IMR-90 (cell line): ENCODE measurements at regions not wholly inside any gene's neighbourhood (a gene's known extent, or its start where the extent isn't known, plus 50 kb on each side); places are given as distances from the start of the nearest gene placed in this dataset.

Source experiments
- ATAC-seq: fragments of 200-7000 bp; cut with Tn5 transposase; 2 replicates; pipeline ENCODE4 v1.9.1; 2020; ENCODE audit warnings: low read depth, mild to moderate bottlenecking, moderate library complexity
- BruUV-seq: library from RNA; stranded (reverse); fragments of 400-500 nt; replicated peaks from 2 replicates; lab custom pipeline; 2021; lab: Mats Ljungman, UMichigan
- CTCF ChIA-PET: fragments of 300-600 bp; formaldehyde crosslinking; extraction: SDS; loops from one replicate; lab custom pipeline; 2021; ENCODE audit warnings: antibody characterized with exemption; lab: Yijun Ruan, JAX
- POLR2A ChIA-PET: fragments of 300-600 bp; sonication (Branson Sonifier 250); formaldehyde crosslinking; loops from one replicate; lab custom pipeline; 2022; ENCODE audit warnings: antibody characterized with exemption; ENCODE audit not compliant: unreplicated experiment; lab: Charles Lee
- DNase-seq: peaks from one replicate; pipeline ENCODE4 v3.0.0; 2013
- H2AFZ ChIP-seq: replicated peaks from 2 replicates; pipeline ENCODE3; 2013; ENCODE audit warnings: low read length, mild to moderate bottlenecking; ENCODE audit not compliant: poor library complexity
- H2AK5ac ChIP-seq: 2 replicates; pipeline ENCODE4 v1.6.1; 2013; ENCODE audit warnings: low read depth, low read length, inconsistent platforms
- H2AK9ac ChIP-seq: replicated peaks from 2 replicates; pipeline ENCODE3; 2013; ENCODE audit warnings: mild to moderate bottlenecking, low read depth, low read length, moderate library complexity; ENCODE audit not compliant: poor library complexity
- H2BK120ac ChIP-seq: 2 replicates; pipeline ENCODE4 v1.6.1; 2013; ENCODE audit warnings: low read depth, low read length, inconsistent platforms
- H2BK15ac ChIP-seq: 3 replicates; pipeline ENCODE4 v1.6.1; 2013; ENCODE audit warnings: low read depth, low read length, inconsistent platforms
- H2BK20ac ChIP-seq: 2 replicates; pipeline ENCODE4 v1.6.1; 2013; ENCODE audit warnings: low read depth, mild to moderate bottlenecking, inconsistent platforms, low read length, moderate library complexity
- H2BK5ac ChIP-seq: 2 replicates; pipeline ENCODE4 v1.6.1; 2013; ENCODE audit warnings: mild to moderate bottlenecking, low read depth, low read length, inconsistent platforms; ENCODE audit not compliant: poor library complexity, severe bottlenecking
- H3K14ac ChIP-seq: replicated peaks from 2 replicates; pipeline ENCODE4 v1.6.1; 2013; ENCODE audit warnings: low read depth, low read length, inconsistent platforms
- H3K18ac ChIP-seq: 2 replicates; pipeline ENCODE4 v1.6.1; 2013; ENCODE audit warnings: low read depth, low read length, control low read depth
- H3K23ac ChIP-seq: 2 replicates; pipeline ENCODE4 v1.6.1; 2013; ENCODE audit warnings: low read depth, low read length, inconsistent platforms
- H3K27ac ChIP-seq: 2 replicates; pipeline ENCODE4 v1.5.1; 2013; ENCODE audit warnings: mild to moderate bottlenecking, control low read depth, low read length; ENCODE audit not compliant: insufficient read depth
- H3K27me3 ChIP-seq: 2 replicates; pipeline ENCODE4 v1.6.1; 2013; ENCODE audit warnings: low read length; ENCODE audit not compliant: control insufficient read depth, insufficient read depth
- H3K36me3 ChIP-seq: 2 replicates; pipeline ENCODE4 v1.6.1; 2013; ENCODE audit warnings: low read length, mixed read lengths; ENCODE audit not compliant: control insufficient read depth, insufficient read depth
- H3K4ac ChIP-seq: 2 replicates; pipeline ENCODE4 v1.6.1; 2013; ENCODE audit warnings: low read depth, low read length, inconsistent platforms
- H3K4me1 ChIP-seq: 2 replicates; pipeline ENCODE4 v1.6.1; 2013; ENCODE audit warnings: low read length, mixed read lengths; ENCODE audit not compliant: control insufficient read depth, insufficient read depth
- H3K4me2 ChIP-seq: 2 replicates; pipeline ENCODE4 v1.6.1; 2013; ENCODE audit warnings: low read depth, mild to moderate bottlenecking, control low read depth, low read length, moderate library complexity
- H3K4me3 ChIP-seq: 2 replicates; pipeline ENCODE4 v1.5.1; 2013; ENCODE audit warnings: low read depth, mild to moderate bottlenecking, control low read depth, low read length, moderate library complexity; ENCODE audit not compliant: insufficient read depth
- H3K56ac ChIP-seq: 2 replicates; pipeline ENCODE4 v1.6.1; 2013; ENCODE audit warnings: low read length, inconsistent platforms; ENCODE audit not compliant: insufficient read depth; ENCODE audit errors: extremely low read depth
- H3K79me1 ChIP-seq, 2 experiments: 2 replicates each; pipeline ENCODE4 v1.6.1; 2013; ENCODE audit warnings: low read length in 2 of 2, inconsistent platforms in 1 of 2, low read depth in 1 of 2
- H3K9ac ChIP-seq: 2 replicates; pipeline ENCODE4 v1.6.1; 2013; ENCODE audit warnings: low read depth, low read length, control low read depth
- H3K9me1 ChIP-seq: 2 replicates; pipeline ENCODE4 v1.6.1; 2013; ENCODE audit warnings: low read length, inconsistent platforms; ENCODE audit not compliant: insufficient read depth
- H3K9me3 ChIP-seq: 2 replicates; pipeline ENCODE4 v1.6.1; 2013; ENCODE audit warnings: low read length; ENCODE audit not compliant: control insufficient read depth, insufficient read depth
- H4K20me1 ChIP-seq: 2 replicates; pipeline ENCODE4 v1.6.1; 2013; ENCODE audit warnings: low read length, inconsistent platforms; ENCODE audit not compliant: insufficient read depth
- H4K5ac ChIP-seq: 2 replicates; pipeline ENCODE4 v1.6.1; 2013; ENCODE audit warnings: mild to moderate bottlenecking, low read depth, low read length, control low read depth
- H4K8ac ChIP-seq, 2 experiments: 2 replicates each; pipeline ENCODE4 v1.6.1; 2013; ENCODE audit warnings: low read depth in 2 of 2, low read length in 2 of 2, control low read depth in 1 of 2, inconsistent platforms in 1 of 2
- H4K91ac ChIP-seq: 2 replicates; pipeline ENCODE4 v1.6.1; 2013; ENCODE audit warnings: low read depth, low read length, inconsistent platforms; ENCODE audit not compliant: insufficient read depth
- CEBPB ChIP-seq: IDR thresholded peaks from 2 replicates; pipeline ENCODE4 v1.6.1; 2012; ENCODE audit warnings: low read depth, low read length, improper control_type of control experiment
- CHD1 ChIP-seq: IDR thresholded peaks from 2 replicates; pipeline ENCODE4 v1.6.1; 2012; ENCODE audit warnings: low read depth, low read length, improper control_type of control experiment
- CTCF ChIP-seq: conservative IDR thresholded peaks from 2 replicates; pipeline ENCODE4 v1.5.1; 2012; ENCODE audit warnings: mild to moderate bottlenecking, low read depth, low read length, improper control_type of control experiment
- ELK1 ChIP-seq: fragments of 150-350 bp; IDR thresholded peaks from 2 replicates; pipeline ENCODE4 v1.6.1; 2016; ENCODE audit warnings: low read depth, mild to moderate bottlenecking, low read length, moderate library complexity, borderline replicate concordance
- FOS ChIP-seq: fragments of 150-350 bp; IDR thresholded peaks from 2 replicates; pipeline ENCODE4 v1.6.1; 2016; ENCODE audit warnings: low read depth, low read length
- MAFK ChIP-seq: IDR thresholded peaks from 2 replicates; pipeline ENCODE4 v1.6.1; 2012; ENCODE audit warnings: low read depth, low read length, improper control_type of control experiment
- MAZ ChIP-seq: IDR thresholded peaks from 2 replicates; pipeline ENCODE4 v1.6.1; 2012; ENCODE audit warnings: low read depth, mild to moderate bottlenecking, low read length, improper control_type of control experiment, moderate library complexity, borderline replicate concordance
- MXI1 ChIP-seq: IDR thresholded peaks from 2 replicates; pipeline ENCODE4 v1.6.1; 2012; ENCODE audit warnings: low read depth, mild to moderate bottlenecking, low read length, moderate library complexity, borderline replicate concordance
- NFE2L2 ChIP-seq: fragments of 150-350 bp; IDR thresholded peaks from 2 replicates; pipeline ENCODE4 v1.6.1; 2016; ENCODE audit warnings: low read depth, mild to moderate bottlenecking, low read length
- POLR2A ChIP-seq: IDR thresholded peaks from 2 replicates; pipeline ENCODE4 v1.6.1; 2012; ENCODE audit warnings: mild to moderate bottlenecking, low read depth, low read length
- RAD21 ChIP-seq: IDR thresholded peaks from 2 replicates; pipeline ENCODE4 v1.6.1; 2012; ENCODE audit warnings: low read length, improper control_type of control experiment
- RCOR1 ChIP-seq: IDR thresholded peaks from 2 replicates; pipeline ENCODE4 v1.6.1; 2012; ENCODE audit warnings: mild to moderate bottlenecking, low read length, improper control_type of control experiment; ENCODE audit not compliant: insufficient replicate concordance
- RFX5 ChIP-seq: IDR thresholded peaks from 2 replicates; pipeline ENCODE4 v1.8.0; 2012; ENCODE audit warnings: low read depth, mild to moderate bottlenecking, low read length, moderate library complexity
- SMC3 ChIP-seq: fragments of 150-350 bp; IDR thresholded peaks from 2 replicates; pipeline ENCODE4 v1.6.1; 2016; ENCODE audit warnings: low read depth, mild to moderate bottlenecking, antibody characterized with exemption, low read length, moderate library complexity
- USF2 ChIP-seq: fragments of 150-350 bp; IDR thresholded peaks from 2 replicates; pipeline ENCODE4 v1.6.1; 2017; ENCODE audit warnings: mild to moderate bottlenecking, antibody characterized with exemption, low read length, low read depth
- WGBS, 2 experiments: methylation state at CpG; one replicate each; pipeline versions ENCODE4 v1.1.5 to v1.1.7; 2013; ENCODE audit warnings: missing lambda C conversion rate in 2 of 2; ENCODE audit not compliant: insufficient read length in 1 of 2; ENCODE audit errors: extremely low coverage in 2 of 2; 5-methylcytosine and 5-hydroxymethylcytosine counted together
- dilution Hi-C: fragments of 300-500 bp; cut with HindIII; formaldehyde crosslinking; loops from one replicate; pipeline ENCODE4 v1.14.3; 2018; ENCODE audit warnings: low sequenced_read_pairs; ENCODE audit not compliant: unreplicated experiment
- in situ Hi-C: fragments of 300-500 bp; cut with MboI; formaldehyde crosslinking; loops from 3 replicates; pipeline ENCODE4 v1.14.3; 2019; ENCODE audit warnings: low sequenced_read_pairs, inconsistent platforms, mixed read lengths
- intact Hi-C: fragments of 100-400 bp; cut with micrococcal nuclease; formaldehyde crosslinking; loops from 2 replicates; pipeline ENCODE4 v1.10.0; 2022

GRCh38 chr5:68709239-68709638 is 384.6 kb upstream of the SLC30A5 start:
- dilution Hi-C loops (no loop called here), intact Hi-C loops (no loop called here), in situ Hi-C loops (no loop called here)
- H2BK20ac ChIP-seq = no peak overlapping the region
- no peak overlapping the region for H4K91ac ChIP-seq
- BruUV-seq = no TSS peak
- H2BK120ac ChIP-seq = no peak overlapping the region
- no peak overlapping the region for H3K4ac ChIP-seq
- no peak for ATAC-seq
- H4K20me1 ChIP-seq = no peaks in the 10 kb centered on the region
- H3K36me3 ChIP-seq = no peaks in the 10 kb centered on the region
- no peaks in the 10 kb centered on the region for H3K9me3 ChIP-seq
- no peak overlapping the region for H2AK5ac ChIP-seq
- no peak overlapping the region for H3K14ac ChIP-seq
- H3K9me1 ChIP-seq = no peaks in the 10 kb centered on the region
- no peak for TF ChIP-seq MXI1
- TF ChIP-seq MAZ = no peak
- no peak for TF ChIP-seq MAFK
- no peak for TF ChIP-seq NFE2L2
- no peak for TF ChIP-seq USF2
- TF ChIP-seq SMC3 = no peak
- TF ChIP-seq ELK1 = no peak
- TF ChIP-seq CTCF = no peak
- no peak for TF ChIP-seq CEBPB
- TF ChIP-seq CHD1 = no peak
- no peak for TF ChIP-seq RAD21
- TF ChIP-seq RFX5 = no peak
- TF ChIP-seq POLR2A = no peak
- no peak for TF ChIP-seq RCOR1
- no peak for TF ChIP-seq FOS
- H2AFZ ChIP-seq = no peak overlapping the region
- H3K27me3 ChIP-seq = no peaks in the 10 kb centered on the region
- no peak overlapping the region for H3K56ac ChIP-seq
- H3K18ac ChIP-seq = no peak overlapping the region
- no peak overlapping the region for H2BK5ac ChIP-seq
- DNase-seq = no peak
- POLR2A ChIA-PET = no interaction called here
- H2BK15ac ChIP-seq = no peak overlapping the region
- H3K4me1 ChIP-seq = no peaks in the 10 kb centered on the region
- no peak overlapping the region for H4K8ac ChIP-seq
- WGBS, 2 experiments = no CpG with 5 or more reads among the region's 2 CpGs
- no peak overlapping the region for H3K23ac ChIP-seq
- no peak overlapping the region for H3K4me3 ChIP-seq
- no peak overlapping the region for H2AK9ac ChIP-seq
- H3K79me1 ChIP-seq = no peaks in the 10 kb centered on the region
- H3K4me2 ChIP-seq = no peak overlapping the region
- H4K5ac ChIP-seq = no peak overlapping the region
- CTCF ChIA-PET = no interaction called here
- no peak overlapping the region for H3K9ac ChIP-seq
- H3K27ac ChIP-seq = no peak overlapping the region
